ENCODE measurements at regions not wholly inside any gene's neighbourhood (a gene's known extent, or its start where the extent isn't known, plus 50 kb on each side); places are given as distances from the start of the nearest gene placed in this dataset.

DNA sequence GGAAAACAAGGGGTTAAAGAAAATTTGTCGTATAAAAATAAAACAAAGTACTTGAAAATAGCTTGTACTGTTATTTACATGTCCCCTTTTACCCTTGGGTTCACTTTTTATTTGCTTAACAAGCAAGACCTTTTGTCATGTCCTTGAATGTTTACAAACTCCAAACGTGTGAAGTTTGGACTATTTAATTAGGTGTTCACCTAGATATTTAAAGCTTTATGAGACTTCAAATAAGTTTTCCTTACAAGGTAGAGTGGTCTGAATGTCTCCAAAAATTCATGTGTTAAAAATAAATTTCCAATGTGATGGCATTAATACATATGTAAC, 242.0 kb upstream of the TTC14 start:
- Mint-ChIP-seq H3K27me3 (ENCODE audit: low read depth) (no peaks in the 10 kb centered on the region), H3K9me3 (ENCODE audit: insufficient read depth) (no peaks in the 10 kb centered on the region), H3K36me3 (ENCODE audit: low read depth) (no peaks in the 10 kb centered on the region), H3K27ac (no peak overlapping the region), H3K4me1 (ENCODE audit: low read depth) (no peaks in the 10 kb centered on the region), H3K4me3 (no peak overlapping the region)
- CTCF ChIA-PET, result no interaction called here
- ATAC-seq (no peak), DNase-seq (no peak)
- POLR2A ChIA-PET, result no interaction called here

DNA sequence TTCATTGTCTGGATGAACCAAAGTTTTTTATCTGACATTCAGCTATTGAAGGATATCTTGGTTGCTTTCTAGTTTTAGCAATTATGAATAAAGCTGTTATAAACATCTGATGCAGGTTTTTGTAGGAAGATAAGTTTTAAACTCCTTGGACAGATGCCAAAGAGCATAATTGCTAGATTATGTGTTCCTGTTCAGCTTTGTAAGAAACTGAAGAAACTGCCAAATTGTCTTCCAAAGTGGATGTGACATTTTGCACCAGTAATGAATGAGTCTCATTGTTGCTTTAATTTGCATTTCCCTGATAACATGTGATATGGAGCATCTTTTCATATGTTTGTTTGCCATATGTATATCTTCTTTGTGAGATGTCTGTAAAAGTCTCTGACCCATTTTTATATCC, 239.9 kb upstream of the TTC14 start:
- ChIA-PET POLR2A (no interaction called here), CTCF (no interaction called here)
- no peaks in the 10 kb centered on the region for H3K27me3 Mint-ChIP-seq (ENCODE audit: low read depth)
- no peaks in the 10 kb centered on the region for H3K36me3 Mint-ChIP-seq (ENCODE audit: low read depth)
- H3K27ac Mint-ChIP-seq, result no peak overlapping the region
- no peak overlapping the region for H3K4me3 Mint-ChIP-seq
- H3K9me3 Mint-ChIP-seq (ENCODE audit: insufficient read depth), result no peaks in the 10 kb centered on the region
- no peak for ATAC-seq
- H3K4me1 Mint-ChIP-seq (ENCODE audit: low read depth), result no peaks in the 10 kb centered on the region
- no peak for DNase-seq

DNA sequence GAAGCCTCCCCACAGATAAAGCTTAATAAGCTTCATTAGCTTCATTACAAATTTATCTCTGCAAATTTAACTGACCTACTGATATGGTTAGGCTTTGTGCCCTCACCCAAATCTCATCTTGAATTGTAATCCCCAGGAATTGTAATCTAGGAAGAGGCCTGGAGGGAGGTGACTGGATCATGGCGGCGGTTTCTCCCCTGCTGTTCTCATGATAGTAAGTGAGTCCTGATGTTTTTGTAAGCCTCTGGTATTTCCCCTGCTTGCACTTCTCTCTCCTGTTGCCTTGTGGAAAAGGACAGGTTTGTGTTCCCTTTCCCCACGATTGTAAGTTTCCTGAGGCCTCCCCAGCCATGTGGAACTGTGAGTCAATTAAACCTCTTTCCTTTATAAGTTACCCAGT, 226.1 kb upstream of the TTC14 start:
- DNase-seq, result no peak
- no peaks in the 10 kb centered on the region for H3K4me1 Mint-ChIP-seq (ENCODE audit: low read depth)

DNA sequence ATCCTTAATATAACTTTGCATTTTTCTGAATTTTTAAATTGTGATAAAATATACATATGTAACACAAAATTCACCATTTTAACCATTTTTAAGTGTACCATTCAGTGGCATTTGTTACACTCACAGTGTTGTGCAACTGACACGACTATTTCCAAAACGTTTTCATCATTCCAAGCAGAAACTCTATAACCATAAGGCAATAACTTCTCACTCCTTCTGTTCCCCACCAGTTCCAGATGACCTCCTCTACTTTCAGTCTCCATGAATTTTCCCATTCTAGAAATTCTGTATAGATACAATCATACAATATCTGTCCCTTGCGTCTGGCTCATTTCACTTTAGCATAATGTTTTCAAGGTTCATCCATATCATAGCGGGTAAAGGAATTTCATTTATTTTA, 223.5 kb upstream of the TTC14 start:
- Mint-ChIP-seq H3K9me3 (ENCODE audit: insufficient read depth) (no peaks in the 10 kb centered on the region), H3K27ac (no peak overlapping the region), H3K4me3 (no peak overlapping the region), H3K27me3 (ENCODE audit: low read depth) (no peaks in the 10 kb centered on the region), H3K4me1 (ENCODE audit: low read depth) (no peaks in the 10 kb centered on the region), H3K36me3 (ENCODE audit: low read depth) (no peaks in the 10 kb centered on the region)
- ChIA-PET CTCF (no interaction called here), POLR2A (no interaction called here)
- no peak for ATAC-seq
- no peak for DNase-seq

More for the DNA sequence above, 226.1 kb upstream of the TTC14 start:
- no peaks in the 10 kb centered on the region for H3K27me3 Mint-ChIP-seq (ENCODE audit: low read depth)
- no peaks in the 10 kb centered on the region for H3K36me3 Mint-ChIP-seq (ENCODE audit: low read depth)
- ATAC-seq, result no peak
- ChIA-PET CTCF (interaction anchor here (1.1 kb wide), 1 partner anchor 17 kb away, joined by 3 read pairs; no protein-coding TSS in a partner anchor), POLR2A (no interaction called here)
- no peak overlapping the region for H3K27ac Mint-ChIP-seq
- H3K4me3 Mint-ChIP-seq, result no peak overlapping the region
- H3K9me3 Mint-ChIP-seq (ENCODE audit: insufficient read depth), result no peaks in the 10 kb centered on the region

DNA sequence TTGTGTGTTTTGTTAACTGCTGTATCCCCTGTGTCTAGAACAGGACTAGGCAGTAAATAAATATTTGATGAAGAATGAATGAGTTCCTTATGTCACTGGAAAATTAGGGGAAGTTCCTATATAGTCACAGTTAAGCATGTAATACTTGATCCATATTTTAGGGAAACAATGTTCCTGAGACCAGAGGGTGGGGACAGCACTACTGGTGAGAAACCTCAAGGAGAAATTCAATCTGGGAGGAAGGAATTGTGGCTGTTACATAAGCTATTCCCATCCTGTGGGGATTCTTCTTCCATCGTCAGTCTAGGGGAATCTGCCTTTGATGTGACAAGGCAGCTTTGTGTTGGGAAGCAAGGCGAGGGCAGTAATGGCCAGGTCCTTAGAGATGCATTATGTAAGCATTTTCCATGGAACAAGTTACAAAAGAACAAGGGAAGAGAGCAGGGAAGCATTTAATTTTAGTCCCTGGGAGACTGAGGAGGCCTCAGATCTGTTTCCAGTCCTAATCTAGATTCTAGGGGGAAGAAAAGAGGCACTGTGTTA, 219.3 kb upstream of the TTC14 start:
- ATAC-seq (no peak), DNase-seq (no peak)
- H3K4me3 Mint-ChIP-seq, result no peak overlapping the region
- H3K27me3 Mint-ChIP-seq (ENCODE audit: low read depth), result no peaks in the 10 kb centered on the region
- H3K27ac Mint-ChIP-seq, result no peak overlapping the region
- H3K36me3 Mint-ChIP-seq (ENCODE audit: low read depth), result no peaks in the 10 kb centered on the region
- H3K9me3 Mint-ChIP-seq (ENCODE audit: insufficient read depth), result no peaks in the 10 kb centered on the region
- CTCF ChIA-PET, result no interaction called here
- POLR2A ChIA-PET, result no interaction called here
- H3K4me1 Mint-ChIP-seq (ENCODE audit: low read depth), result no peaks in the 10 kb centered on the region

DNA sequence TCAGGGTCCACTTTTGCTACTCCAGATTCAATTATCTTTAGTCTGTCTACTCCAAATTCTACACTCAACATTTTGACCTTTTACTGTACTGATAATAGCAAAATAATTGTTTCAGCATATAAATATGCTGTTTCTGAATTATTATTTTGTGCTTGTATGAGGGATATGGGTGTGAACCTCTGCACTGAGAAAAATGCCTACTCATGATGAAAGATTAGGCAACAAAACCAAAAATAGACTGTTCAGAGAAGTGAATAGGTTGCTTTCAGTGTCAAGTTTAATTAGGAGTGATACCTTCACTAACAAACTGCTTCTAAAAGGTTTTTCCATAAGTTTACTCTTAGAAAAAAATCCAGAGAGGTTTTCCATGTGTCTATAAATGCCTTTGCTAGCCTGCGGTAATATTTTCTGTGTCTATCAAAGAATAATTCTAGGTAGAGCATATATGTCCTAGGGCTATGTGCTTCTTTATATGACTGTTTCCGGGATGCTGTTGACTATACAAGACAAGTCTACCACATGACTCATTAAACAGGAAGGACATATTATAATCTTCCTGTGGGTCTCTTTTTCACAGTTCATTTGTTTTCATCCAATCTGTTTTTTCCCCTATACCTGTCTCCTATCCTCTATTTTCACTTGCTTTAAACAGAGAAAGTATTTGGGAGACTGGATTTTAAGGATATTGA, 218.5 kb upstream of the TTC14 start:
- no peaks in the 10 kb centered on the region for H3K4me1 Mint-ChIP-seq (ENCODE audit: low read depth)
- ChIA-PET CTCF (no interaction called here), POLR2A (no interaction called here)
- H3K9me3 Mint-ChIP-seq (ENCODE audit: insufficient read depth), result no peaks in the 10 kb centered on the region
- ATAC-seq, result no peak
- H3K27me3 Mint-ChIP-seq (ENCODE audit: low read depth), result no peaks in the 10 kb centered on the region
- no peak for DNase-seq
- H3K4me3 Mint-ChIP-seq, result no peak overlapping the region
- no peaks in the 10 kb centered on the region for H3K36me3 Mint-ChIP-seq (ENCODE audit: low read depth)
- no peak overlapping the region for H3K27ac Mint-ChIP-seq

DNA sequence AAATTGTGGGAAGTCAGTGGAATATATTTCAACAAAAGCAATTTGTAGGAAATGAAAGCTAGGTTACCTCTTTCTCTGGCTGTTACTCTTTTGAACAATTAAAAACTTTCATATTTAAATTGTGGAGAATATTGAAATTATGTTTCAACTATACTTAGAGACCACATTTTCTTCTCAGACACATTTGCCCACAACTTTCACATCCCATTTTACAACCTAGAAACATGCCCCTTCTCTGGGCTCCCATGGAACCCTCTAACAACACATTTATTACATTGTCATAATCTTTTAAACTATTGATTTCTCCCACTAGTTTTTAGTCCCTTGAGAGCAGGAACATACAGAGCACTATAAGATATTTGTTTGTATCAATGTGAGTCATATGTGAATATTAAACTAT, 211.7 kb upstream of the TTC14 start:
- DNase-seq, result no peak
- H3K36me3 Mint-ChIP-seq (ENCODE audit: low read depth), result no peaks in the 10 kb centered on the region
- POLR2A ChIA-PET, result no interaction called here
- no peaks in the 10 kb centered on the region for H3K27me3 Mint-ChIP-seq (ENCODE audit: low read depth)
- H3K4me3 Mint-ChIP-seq, result no peak overlapping the region
- no peak for ATAC-seq
- H3K9me3 Mint-ChIP-seq (ENCODE audit: insufficient read depth), result no peaks in the 10 kb centered on the region
- no peaks in the 10 kb centered on the region for H3K4me1 Mint-ChIP-seq (ENCODE audit: low read depth)
- no peak overlapping the region for H3K27ac Mint-ChIP-seq
- CTCF ChIA-PET, result no interaction called here

DNA sequence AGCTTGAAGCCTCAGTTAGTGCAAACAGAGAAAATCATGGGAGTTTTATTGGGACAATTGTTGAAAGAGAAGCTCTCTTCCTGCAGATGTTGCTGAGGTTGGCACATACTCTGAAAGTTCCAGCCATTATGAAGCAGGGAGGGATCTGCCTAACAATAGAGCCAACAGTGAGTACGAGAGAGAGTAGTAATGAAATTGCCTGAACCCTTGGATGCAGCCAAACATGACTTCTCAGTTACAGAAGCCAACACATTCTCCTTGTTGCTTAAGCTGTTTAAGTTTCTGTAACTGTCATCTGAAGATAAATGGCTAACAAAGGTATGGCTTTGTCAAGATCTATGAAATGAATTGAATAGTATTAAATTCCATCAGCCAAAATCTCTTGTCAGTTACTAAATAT, 211.0 kb upstream of the TTC14 start:
- Mint-ChIP-seq H3K27ac (no peak overlapping the region), H3K9me3 (ENCODE audit: insufficient read depth) (no peaks in the 10 kb centered on the region), H3K27me3 (ENCODE audit: low read depth) (no peaks in the 10 kb centered on the region), H3K4me3 (no peak overlapping the region), H3K36me3 (ENCODE audit: low read depth) (no peaks in the 10 kb centered on the region), H3K4me1 (ENCODE audit: low read depth) (no peaks in the 10 kb centered on the region)
- ChIA-PET CTCF (no interaction called here), POLR2A (no interaction called here)
- ATAC-seq (no peak), DNase-seq (no peak)

DNA sequence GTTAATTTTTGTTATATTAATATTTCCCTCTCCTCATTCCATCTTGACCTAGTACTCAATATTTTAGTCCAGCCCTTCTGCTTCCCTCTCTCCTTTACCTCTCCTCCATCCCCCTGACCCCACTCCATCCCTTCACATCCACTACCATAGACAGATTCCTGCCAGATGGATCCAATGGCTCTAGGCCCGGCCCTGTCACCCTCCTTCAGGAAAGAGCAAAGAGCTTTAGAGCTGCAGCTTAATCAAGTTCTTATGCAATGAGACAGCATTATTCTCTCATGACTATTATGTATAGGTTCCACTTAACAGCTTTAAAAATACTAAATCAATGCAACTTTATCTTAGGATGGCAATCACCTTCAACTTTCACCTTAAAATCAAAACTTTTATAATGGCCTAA, 200.7 kb upstream of the TTC14 start:
- Mint-ChIP-seq H3K27me3 (ENCODE audit: low read depth) (no peaks in the 10 kb centered on the region), H3K9me3 (ENCODE audit: insufficient read depth) (no peaks in the 10 kb centered on the region), H3K4me1 (ENCODE audit: low read depth) (no peaks in the 10 kb centered on the region), H3K36me3 (ENCODE audit: low read depth) (no peaks in the 10 kb centered on the region), H3K27ac (no peak overlapping the region), H3K4me3 (no peak overlapping the region)
- ATAC-seq, result no peak
- CTCF ChIA-PET, result no interaction called here
- no peak for DNase-seq
- POLR2A ChIA-PET, result no interaction called here

DNA sequence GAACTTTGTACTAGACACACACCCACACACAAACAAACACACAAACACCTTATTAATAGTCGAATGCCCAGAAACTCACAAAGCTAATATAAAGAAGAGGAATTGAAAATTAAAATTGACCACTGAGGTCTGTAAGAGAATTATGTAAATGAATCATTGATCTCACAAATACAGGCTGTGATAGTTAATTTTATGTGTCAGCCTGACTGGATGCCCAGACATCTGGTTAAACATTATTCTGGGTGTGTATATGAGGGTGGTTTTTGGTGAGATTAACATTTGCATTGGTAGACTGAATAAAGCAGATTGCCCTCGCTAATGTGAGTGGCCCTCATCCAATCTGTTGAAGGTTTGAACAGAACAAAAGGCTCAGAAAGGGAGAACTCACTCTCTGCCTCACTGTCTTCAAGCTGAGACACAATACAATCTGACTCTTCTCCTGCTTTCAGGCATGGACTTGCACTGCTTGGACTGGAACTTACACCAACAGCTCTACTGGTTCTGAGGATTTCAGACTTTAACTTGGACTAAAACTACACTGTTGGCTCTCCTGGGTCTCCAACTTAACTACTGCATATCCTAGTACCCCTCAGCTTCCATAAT, 199.4 kb upstream of the TTC14 start:
- Mint-ChIP-seq H3K4me3 (no peak overlapping the region), H3K4me1 (ENCODE audit: low read depth) (no peaks in the 10 kb centered on the region), H3K36me3 (ENCODE audit: low read depth) (no peaks in the 10 kb centered on the region), H3K27me3 (ENCODE audit: low read depth) (no peaks in the 10 kb centered on the region), H3K27ac (no peak overlapping the region), H3K9me3 (ENCODE audit: insufficient read depth) (no peaks in the 10 kb centered on the region)
- ATAC-seq (no peak), DNase-seq (no peak)
- CTCF ChIA-PET, result no interaction called here
- POLR2A ChIA-PET, result no interaction called here

DNA sequence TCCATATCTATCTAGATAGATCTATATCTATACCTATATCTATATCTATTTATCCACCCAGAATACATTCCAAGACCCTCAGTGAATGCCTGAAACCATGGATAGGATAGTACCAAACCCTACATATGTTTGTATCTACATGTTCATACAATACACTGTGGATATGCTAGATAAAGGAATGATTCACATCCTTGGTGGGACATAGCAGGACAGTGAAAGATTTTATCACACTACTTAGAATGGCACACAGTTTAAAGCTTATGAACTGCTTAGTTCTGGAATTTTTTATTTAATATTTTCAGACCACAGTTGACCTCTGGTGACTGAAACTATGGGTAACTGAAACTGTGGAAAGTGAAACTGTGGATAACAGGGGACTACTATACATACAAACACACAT, 198.8 kb upstream of the TTC14 start:
- Mint-ChIP-seq H3K4me3 (no peak overlapping the region), H3K27ac (no peak overlapping the region), H3K27me3 (ENCODE audit: low read depth) (no peaks in the 10 kb centered on the region), H3K36me3 (ENCODE audit: low read depth) (no peaks in the 10 kb centered on the region), H3K9me3 (ENCODE audit: insufficient read depth) (no peaks in the 10 kb centered on the region), H3K4me1 (ENCODE audit: low read depth) (no peaks in the 10 kb centered on the region)
- CTCF ChIA-PET, result no interaction called here
- POLR2A ChIA-PET, result no interaction called here
- DNase-seq, result no peak
- ATAC-seq, result no peak

DNA sequence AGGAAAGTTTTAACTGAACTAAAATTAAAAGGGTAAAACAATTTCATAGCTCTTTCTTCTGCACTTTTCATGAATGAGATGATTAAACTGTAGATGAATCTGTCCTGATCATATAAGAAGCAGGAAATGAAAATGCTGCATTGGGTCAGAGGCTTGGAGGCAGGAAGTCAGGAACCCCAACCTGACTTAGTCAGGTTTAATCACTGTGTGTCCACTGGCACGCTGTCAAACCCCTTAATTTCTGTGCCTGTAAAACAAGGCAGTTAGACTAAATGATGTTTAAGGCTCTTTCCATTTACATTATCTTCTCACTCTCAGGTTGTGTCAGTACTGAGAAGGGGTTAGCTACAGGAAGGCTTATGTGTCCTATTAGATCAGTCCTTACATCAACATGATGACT, 193.3 kb upstream of the TTC14 start:
- no peak overlapping the region for H3K4me3 Mint-ChIP-seq
- POLR2A ChIA-PET, result no interaction called here
- no peaks in the 10 kb centered on the region for H3K27me3 Mint-ChIP-seq (ENCODE audit: low read depth)
- CTCF ChIA-PET, result no interaction called here
- H3K27ac Mint-ChIP-seq, result no peak overlapping the region
- ATAC-seq (no peak), DNase-seq (no peak)
- no peaks in the 10 kb centered on the region for H3K9me3 Mint-ChIP-seq (ENCODE audit: insufficient read depth)
- no peaks in the 10 kb centered on the region for H3K4me1 Mint-ChIP-seq (ENCODE audit: low read depth)
- H3K36me3 Mint-ChIP-seq (ENCODE audit: low read depth), result no peaks in the 10 kb centered on the region

DNA sequence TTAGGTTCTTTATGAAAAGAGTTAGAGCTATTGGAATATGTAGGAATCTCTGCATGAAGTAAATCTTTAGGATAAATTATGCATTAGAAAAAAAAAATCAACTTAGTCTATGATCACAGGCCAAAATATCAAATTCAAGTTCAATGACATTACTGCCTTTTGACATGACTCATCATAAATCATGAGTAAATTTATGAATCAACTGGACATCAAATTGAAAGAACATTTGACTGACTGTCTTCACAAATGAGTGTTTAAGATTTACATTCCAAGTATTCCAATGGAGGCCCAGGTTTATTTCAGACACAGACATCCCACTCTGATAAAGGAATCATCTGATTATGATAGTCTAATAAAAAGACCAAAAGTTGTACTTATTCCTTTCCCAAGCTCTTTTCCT, 192.8 kb upstream of the TTC14 start:
- ChIA-PET POLR2A (no interaction called here), CTCF (no interaction called here)
- H3K27me3 Mint-ChIP-seq (ENCODE audit: low read depth), result no peaks in the 10 kb centered on the region
- ATAC-seq (no peak), DNase-seq (no peak)
- no peaks in the 10 kb centered on the region for H3K4me1 Mint-ChIP-seq (ENCODE audit: low read depth)
- no peak overlapping the region for H3K4me3 Mint-ChIP-seq
- no peaks in the 10 kb centered on the region for H3K36me3 Mint-ChIP-seq (ENCODE audit: low read depth)
- H3K27ac Mint-ChIP-seq, result no peak overlapping the region
- no peaks in the 10 kb centered on the region for H3K9me3 Mint-ChIP-seq (ENCODE audit: insufficient read depth)
